IMR-90 (cell line): ENCODE measurements at regions not wholly inside any gene's neighbourhood (a gene's known extent, or its start where the extent isn't known, plus 50 kb on each side); places are given as distances from the start of the nearest gene placed in this dataset.

Experiments used
- ATAC-seq: fragments of 200-7000 bp; cut with Tn5 transposase; 2 replicates; pipeline ENCODE4 v1.9.1; 2020; ENCODE audit warnings: low read depth, mild to moderate bottlenecking, moderate library complexity
- BruUV-seq: library from RNA; stranded (reverse); fragments of 400-500 nt; replicated peaks from 2 replicates; lab custom pipeline; 2021; lab: Mats Ljungman, UMichigan
- CTCF ChIA-PET: fragments of 300-600 bp; formaldehyde crosslinking; extraction: SDS; loops from one replicate; lab custom pipeline; 2021; ENCODE audit warnings: antibody characterized with exemption; lab: Yijun Ruan, JAX
- POLR2A ChIA-PET: fragments of 300-600 bp; sonication (Branson Sonifier 250); formaldehyde crosslinking; loops from one replicate; lab custom pipeline; 2022; ENCODE audit warnings: antibody characterized with exemption; ENCODE audit not compliant: unreplicated experiment; lab: Charles Lee
- DNase-seq: peaks from one replicate; pipeline ENCODE4 v3.0.0; 2013
- H2AFZ ChIP-seq: replicated peaks from 2 replicates; pipeline ENCODE3; 2013; ENCODE audit warnings: low read length, mild to moderate bottlenecking; ENCODE audit not compliant: poor library complexity
- H2AK5ac ChIP-seq: 2 replicates; pipeline ENCODE4 v1.6.1; 2013; ENCODE audit warnings: low read depth, low read length, inconsistent platforms
- H2AK9ac ChIP-seq: replicated peaks from 2 replicates; pipeline ENCODE3; 2013; ENCODE audit warnings: mild to moderate bottlenecking, low read depth, low read length, moderate library complexity; ENCODE audit not compliant: poor library complexity
- H2BK120ac ChIP-seq: 2 replicates; pipeline ENCODE4 v1.6.1; 2013; ENCODE audit warnings: low read depth, low read length, inconsistent platforms
- H2BK15ac ChIP-seq: 3 replicates; pipeline ENCODE4 v1.6.1; 2013; ENCODE audit warnings: low read depth, low read length, inconsistent platforms
- H2BK20ac ChIP-seq: 2 replicates; pipeline ENCODE4 v1.6.1; 2013; ENCODE audit warnings: low read depth, mild to moderate bottlenecking, inconsistent platforms, low read length, moderate library complexity
- H2BK5ac ChIP-seq: 2 replicates; pipeline ENCODE4 v1.6.1; 2013; ENCODE audit warnings: mild to moderate bottlenecking, low read depth, low read length, inconsistent platforms; ENCODE audit not compliant: poor library complexity, severe bottlenecking
- H3K14ac ChIP-seq: replicated peaks from 2 replicates; pipeline ENCODE4 v1.6.1; 2013; ENCODE audit warnings: low read depth, low read length, inconsistent platforms
- H3K18ac ChIP-seq: 2 replicates; pipeline ENCODE4 v1.6.1; 2013; ENCODE audit warnings: low read depth, low read length, control low read depth
- H3K23ac ChIP-seq: 2 replicates; pipeline ENCODE4 v1.6.1; 2013; ENCODE audit warnings: low read depth, low read length, inconsistent platforms
- H3K27ac ChIP-seq: 2 replicates; pipeline ENCODE4 v1.5.1; 2013; ENCODE audit warnings: mild to moderate bottlenecking, control low read depth, low read length; ENCODE audit not compliant: insufficient read depth
- H3K27me3 ChIP-seq: 2 replicates; pipeline ENCODE4 v1.6.1; 2013; ENCODE audit warnings: low read length; ENCODE audit not compliant: control insufficient read depth, insufficient read depth
- H3K36me3 ChIP-seq: 2 replicates; pipeline ENCODE4 v1.6.1; 2013; ENCODE audit warnings: low read length, mixed read lengths; ENCODE audit not compliant: control insufficient read depth, insufficient read depth
- H3K4ac ChIP-seq: 2 replicates; pipeline ENCODE4 v1.6.1; 2013; ENCODE audit warnings: low read depth, low read length, inconsistent platforms
- H3K4me1 ChIP-seq: 2 replicates; pipeline ENCODE4 v1.6.1; 2013; ENCODE audit warnings: low read length, mixed read lengths; ENCODE audit not compliant: control insufficient read depth, insufficient read depth
- H3K4me2 ChIP-seq: 2 replicates; pipeline ENCODE4 v1.6.1; 2013; ENCODE audit warnings: low read depth, mild to moderate bottlenecking, control low read depth, low read length, moderate library complexity
- H3K4me3 ChIP-seq: 2 replicates; pipeline ENCODE4 v1.5.1; 2013; ENCODE audit warnings: low read depth, mild to moderate bottlenecking, control low read depth, low read length, moderate library complexity; ENCODE audit not compliant: insufficient read depth
- H3K56ac ChIP-seq: 2 replicates; pipeline ENCODE4 v1.6.1; 2013; ENCODE audit warnings: low read length, inconsistent platforms; ENCODE audit not compliant: insufficient read depth; ENCODE audit errors: extremely low read depth
- H3K79me1 ChIP-seq, 2 experiments: 2 replicates each; pipeline ENCODE4 v1.6.1; 2013; ENCODE audit warnings: low read length in 2 of 2, inconsistent platforms in 1 of 2, low read depth in 1 of 2
- H3K9ac ChIP-seq: 2 replicates; pipeline ENCODE4 v1.6.1; 2013; ENCODE audit warnings: low read depth, low read length, control low read depth
- H3K9me1 ChIP-seq: 2 replicates; pipeline ENCODE4 v1.6.1; 2013; ENCODE audit warnings: low read length, inconsistent platforms; ENCODE audit not compliant: insufficient read depth
- H3K9me3 ChIP-seq: 2 replicates; pipeline ENCODE4 v1.6.1; 2013; ENCODE audit warnings: low read length; ENCODE audit not compliant: control insufficient read depth, insufficient read depth
- H4K20me1 ChIP-seq: 2 replicates; pipeline ENCODE4 v1.6.1; 2013; ENCODE audit warnings: low read length, inconsistent platforms; ENCODE audit not compliant: insufficient read depth
- H4K5ac ChIP-seq: 2 replicates; pipeline ENCODE4 v1.6.1; 2013; ENCODE audit warnings: mild to moderate bottlenecking, low read depth, low read length, control low read depth
- H4K8ac ChIP-seq, 2 experiments: 2 replicates each; pipeline ENCODE4 v1.6.1; 2013; ENCODE audit warnings: low read depth in 2 of 2, low read length in 2 of 2, control low read depth in 1 of 2, inconsistent platforms in 1 of 2
- H4K91ac ChIP-seq: 2 replicates; pipeline ENCODE4 v1.6.1; 2013; ENCODE audit warnings: low read depth, low read length, inconsistent platforms; ENCODE audit not compliant: insufficient read depth
- BHLHE40 ChIP-seq: fragments of 150-350 bp; IDR thresholded peaks from 2 replicates; pipeline ENCODE4 v1.6.1; 2016; ENCODE audit warnings: mild to moderate bottlenecking, low read depth, low read length
- CEBPB ChIP-seq: IDR thresholded peaks from 2 replicates; pipeline ENCODE4 v1.6.1; 2012; ENCODE audit warnings: low read depth, low read length, improper control_type of control experiment
- CHD1 ChIP-seq: IDR thresholded peaks from 2 replicates; pipeline ENCODE4 v1.6.1; 2012; ENCODE audit warnings: low read depth, low read length, improper control_type of control experiment
- FOS ChIP-seq: fragments of 150-350 bp; IDR thresholded peaks from 2 replicates; pipeline ENCODE4 v1.6.1; 2016; ENCODE audit warnings: low read depth, low read length
- MAFK ChIP-seq: IDR thresholded peaks from 2 replicates; pipeline ENCODE4 v1.6.1; 2012; ENCODE audit warnings: low read depth, low read length, improper control_type of control experiment
- MAZ ChIP-seq: IDR thresholded peaks from 2 replicates; pipeline ENCODE4 v1.6.1; 2012; ENCODE audit warnings: low read depth, mild to moderate bottlenecking, low read length, improper control_type of control experiment, moderate library complexity, borderline replicate concordance
- MXI1 ChIP-seq: IDR thresholded peaks from 2 replicates; pipeline ENCODE4 v1.6.1; 2012; ENCODE audit warnings: low read depth, mild to moderate bottlenecking, low read length, moderate library complexity, borderline replicate concordance
- NFE2L2 ChIP-seq: fragments of 150-350 bp; IDR thresholded peaks from 2 replicates; pipeline ENCODE4 v1.6.1; 2016; ENCODE audit warnings: low read depth, mild to moderate bottlenecking, low read length
- POLR2A ChIP-seq: IDR thresholded peaks from 2 replicates; pipeline ENCODE4 v1.6.1; 2012; ENCODE audit warnings: mild to moderate bottlenecking, low read depth, low read length
- RAD21 ChIP-seq: IDR thresholded peaks from 2 replicates; pipeline ENCODE4 v1.6.1; 2012; ENCODE audit warnings: low read length, improper control_type of control experiment
- RCOR1 ChIP-seq: IDR thresholded peaks from 2 replicates; pipeline ENCODE4 v1.6.1; 2012; ENCODE audit warnings: mild to moderate bottlenecking, low read length, improper control_type of control experiment; ENCODE audit not compliant: insufficient replicate concordance
- RFX5 ChIP-seq: IDR thresholded peaks from 2 replicates; pipeline ENCODE4 v1.8.0; 2012; ENCODE audit warnings: low read depth, mild to moderate bottlenecking, low read length, moderate library complexity
- SMC3 ChIP-seq: fragments of 150-350 bp; IDR thresholded peaks from 2 replicates; pipeline ENCODE4 v1.6.1; 2016; ENCODE audit warnings: low read depth, mild to moderate bottlenecking, antibody characterized with exemption, low read length, moderate library complexity
- WGBS, 2 experiments: methylation state at CpG; one replicate each; pipeline versions ENCODE4 v1.1.5 to v1.1.7; 2013; ENCODE audit warnings: missing lambda C conversion rate in 2 of 2; ENCODE audit not compliant: insufficient read length in 1 of 2; ENCODE audit errors: extremely low coverage in 2 of 2; 5-methylcytosine and 5-hydroxymethylcytosine counted together
- dilution Hi-C: fragments of 300-500 bp; cut with HindIII; formaldehyde crosslinking; loops from one replicate; pipeline ENCODE4 v1.14.3; 2018; ENCODE audit warnings: low sequenced_read_pairs; ENCODE audit not compliant: unreplicated experiment
- in situ Hi-C: fragments of 300-500 bp; cut with MboI; formaldehyde crosslinking; loops from 3 replicates; pipeline ENCODE4 v1.14.3; 2019; ENCODE audit warnings: low sequenced_read_pairs, inconsistent platforms, mixed read lengths
- intact Hi-C: fragments of 100-400 bp; cut with micrococcal nuclease; formaldehyde crosslinking; loops from 2 replicates; pipeline ENCODE4 v1.10.0; 2022
- TF ChIP-seq, protein P1 (sequence below): conservative IDR thresholded peaks from 2 replicates; pipeline ENCODE4 v1.5.1; 2012; ENCODE audit warnings: mild to moderate bottlenecking, low read depth, low read length, improper control_type of control experiment
- TF ChIP-seq, protein P2 (sequence below): fragments of 150-350 bp; IDR thresholded peaks from 2 replicates; pipeline ENCODE4 v1.6.1; 2017; ENCODE audit warnings: mild to moderate bottlenecking, antibody characterized with exemption, low read length, low read depth
- TF ChIP-seq, protein P3 (sequence below): fragments of 150-350 bp; IDR thresholded peaks from 2 replicates; pipeline ENCODE4 v1.6.1; 2016; ENCODE audit warnings: low read depth, mild to moderate bottlenecking, low read length, moderate library complexity, borderline replicate concordance

DNA sequence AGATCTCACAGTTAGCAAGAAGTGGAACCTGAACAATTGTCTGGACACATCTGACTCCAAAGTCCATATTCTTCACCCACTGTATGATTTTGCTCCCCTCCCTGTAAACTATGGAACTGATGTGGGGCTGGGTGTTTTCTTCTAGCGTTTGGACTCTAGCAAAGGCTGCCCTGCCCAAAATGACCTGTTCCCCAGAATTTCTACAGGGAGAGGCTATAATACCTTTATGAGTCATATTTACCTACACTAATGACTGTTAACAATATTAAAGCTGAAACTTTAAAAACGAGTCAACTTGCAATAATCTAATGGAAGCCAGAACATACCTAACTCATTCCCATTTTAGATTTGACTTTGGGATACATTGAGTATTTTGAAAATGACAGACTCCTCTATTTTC lies 531.2 kb upstream of the CFAP20DC start:
- in situ Hi-C loops (no loop called here), dilution Hi-C loops (no loop called here)
- no TSS peak for BruUV-seq

More for the DNA sequence above, 531.2 kb upstream of the CFAP20DC start:
- Histone ChIP-seq H3K56ac (no peak overlapping the region), H3K9ac (no peak overlapping the region), H3K9me1 (no peaks in the 10 kb centered on the region; the same call in 1 of the 2 replicates), H4K20me1 (no peaks in the 10 kb centered on the region), H3K4me2 (no peak overlapping the region), H3K27me3 (no peaks in the 10 kb centered on the region), H2BK15ac (no peak overlapping the region), H4K5ac (no peak overlapping the region), H4K8ac (no peak overlapping the region), H2AK9ac (no peak overlapping the region), H3K18ac (no peak overlapping the region), H3K27ac (no peak overlapping the region), H3K23ac (no peak overlapping the region), H2AK5ac (no peak overlapping the region), H4K91ac (no peak overlapping the region), H2AFZ (no peak overlapping the region), H3K14ac (no peak overlapping the region), H3K4ac (no peak overlapping the region), H3K9me3 (peaks cover 3% of the 10 kb centered on the region), H3K36me3 (no peaks in the 10 kb centered on the region), H2BK120ac (no peak overlapping the region), H3K4me1 (no peaks in the 10 kb centered on the region), H3K4me3 (no peak overlapping the region), H3K79me1 (no peaks in the 10 kb centered on the region), H2BK5ac (no peak overlapping the region), H2BK20ac (no peak overlapping the region)
- no peak for DNase-seq
- WGBS, 2 experiments, result no CpG with 5 or more reads among the region's 2 CpGs
- TF ChIP-seq, protein P1, sequence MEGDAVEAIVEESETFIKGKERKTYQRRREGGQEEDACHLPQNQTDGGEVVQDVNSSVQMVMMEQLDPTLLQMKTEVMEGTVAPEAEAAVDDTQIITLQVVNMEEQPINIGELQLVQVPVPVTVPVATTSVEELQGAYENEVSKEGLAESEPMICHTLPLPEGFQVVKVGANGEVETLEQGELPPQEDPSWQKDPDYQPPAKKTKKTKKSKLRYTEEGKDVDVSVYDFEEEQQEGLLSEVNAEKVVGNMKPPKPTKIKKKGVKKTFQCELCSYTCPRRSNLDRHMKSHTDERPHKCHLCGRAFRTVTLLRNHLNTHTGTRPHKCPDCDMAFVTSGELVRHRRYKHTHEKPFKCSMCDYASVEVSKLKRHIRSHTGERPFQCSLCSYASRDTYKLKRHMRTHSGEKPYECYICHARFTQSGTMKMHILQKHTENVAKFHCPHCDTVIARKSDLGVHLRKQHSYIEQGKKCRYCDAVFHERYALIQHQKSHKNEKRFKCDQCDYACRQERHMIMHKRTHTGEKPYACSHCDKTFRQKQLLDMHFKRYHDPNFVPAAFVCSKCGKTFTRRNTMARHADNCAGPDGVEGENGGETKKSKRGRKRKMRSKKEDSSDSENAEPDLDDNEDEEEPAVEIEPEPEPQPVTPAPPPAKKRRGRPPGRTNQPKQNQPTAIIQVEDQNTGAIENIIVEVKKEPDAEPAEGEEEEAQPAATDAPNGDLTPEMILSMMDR, result no peak
- no peak for TF ChIP-seq MXI1
- TF ChIP-seq CEBPB, result no peak
- no peak for TF ChIP-seq RFX5
- TF ChIP-seq, protein P2, sequence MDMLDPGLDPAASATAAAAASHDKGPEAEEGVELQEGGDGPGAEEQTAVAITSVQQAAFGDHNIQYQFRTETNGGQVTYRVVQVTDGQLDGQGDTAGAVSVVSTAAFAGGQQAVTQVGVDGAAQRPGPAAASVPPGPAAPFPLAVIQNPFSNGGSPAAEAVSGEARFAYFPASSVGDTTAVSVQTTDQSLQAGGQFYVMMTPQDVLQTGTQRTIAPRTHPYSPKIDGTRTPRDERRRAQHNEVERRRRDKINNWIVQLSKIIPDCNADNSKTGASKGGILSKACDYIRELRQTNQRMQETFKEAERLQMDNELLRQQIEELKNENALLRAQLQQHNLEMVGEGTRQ, result no peak
- TF ChIP-seq RCOR1, result no peak
- no peak for TF ChIP-seq FOS
- no peak for TF ChIP-seq MAZ
- no peak for TF ChIP-seq NFE2L2
- no peak for TF ChIP-seq SMC3
- TF ChIP-seq POLR2A, result no peak
- TF ChIP-seq, protein P3, sequence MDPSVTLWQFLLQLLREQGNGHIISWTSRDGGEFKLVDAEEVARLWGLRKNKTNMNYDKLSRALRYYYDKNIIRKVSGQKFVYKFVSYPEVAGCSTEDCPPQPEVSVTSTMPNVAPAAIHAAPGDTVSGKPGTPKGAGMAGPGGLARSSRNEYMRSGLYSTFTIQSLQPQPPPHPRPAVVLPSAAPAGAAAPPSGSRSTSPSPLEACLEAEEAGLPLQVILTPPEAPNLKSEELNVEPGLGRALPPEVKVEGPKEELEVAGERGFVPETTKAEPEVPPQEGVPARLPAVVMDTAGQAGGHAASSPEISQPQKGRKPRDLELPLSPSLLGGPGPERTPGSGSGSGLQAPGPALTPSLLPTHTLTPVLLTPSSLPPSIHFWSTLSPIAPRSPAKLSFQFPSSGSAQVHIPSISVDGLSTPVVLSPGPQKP, result no peak
- no peak for TF ChIP-seq BHLHE40
- no peak for TF ChIP-seq CHD1
- TF ChIP-seq RAD21, result no peak
- no peak for TF ChIP-seq MAFK
- no peak for ATAC-seq
- ChIA-PET POLR2A (no interaction called here), CTCF (no interaction called here)
- intact Hi-C loops, result no loop called here
